Stomach smooth muscle (tissue), 2 donors: ENCODE measurements at regions not wholly inside any gene's neighbourhood (a gene's known extent, or its start where the extent isn't known, plus 50 kb on each side); places are given as distances from the start of the nearest gene placed in this dataset.

Source experiments
- H3K27ac ChIP-seq: one replicate; pipeline ENCODE4 v1.7.0; 2013; ENCODE audit warnings: mild to moderate bottlenecking, low read length, inconsistent platforms
- H3K27me3 ChIP-seq, 2 donors: one replicate each; pipeline ENCODE4 v1.7.0; 2013; ENCODE audit warnings: low read length in 2 of 2; ENCODE audit not compliant: insufficient read depth in 2 of 2, control insufficient read depth in 1 of 2
- H3K36me3 ChIP-seq, 2 donors: one replicate each; pipeline ENCODE4 v1.7.0; 2013; ENCODE audit warnings: low read length in 2 of 2; ENCODE audit not compliant: control insufficient read depth in 2 of 2, insufficient read depth in 2 of 2
- H3K4me1 ChIP-seq: one replicate; pipeline ENCODE4 v1.7.0; 2013; ENCODE audit warnings: low read length; ENCODE audit not compliant: control insufficient read depth, insufficient read depth
- H3K4me3 ChIP-seq, 2 donors: one replicate each; pipeline ENCODE4 v1.7.0; 2013; ENCODE audit warnings: low read length in 2 of 2
- H3K9ac ChIP-seq, 2 donors: one replicate each; pipeline ENCODE4 v1.7.0; 2013; ENCODE audit warnings: low read length in 2 of 2, mild to moderate bottlenecking in 1 of 2
- H3K9me3 ChIP-seq, 2 donors: one replicate each; pipeline ENCODE4 v1.7.0; 2013; ENCODE audit warnings: low read length in 2 of 2; ENCODE audit not compliant: control insufficient read depth in 2 of 2
- donor health status: healthy.
- donor health status: Pancreatic carcinoma.

DNA sequence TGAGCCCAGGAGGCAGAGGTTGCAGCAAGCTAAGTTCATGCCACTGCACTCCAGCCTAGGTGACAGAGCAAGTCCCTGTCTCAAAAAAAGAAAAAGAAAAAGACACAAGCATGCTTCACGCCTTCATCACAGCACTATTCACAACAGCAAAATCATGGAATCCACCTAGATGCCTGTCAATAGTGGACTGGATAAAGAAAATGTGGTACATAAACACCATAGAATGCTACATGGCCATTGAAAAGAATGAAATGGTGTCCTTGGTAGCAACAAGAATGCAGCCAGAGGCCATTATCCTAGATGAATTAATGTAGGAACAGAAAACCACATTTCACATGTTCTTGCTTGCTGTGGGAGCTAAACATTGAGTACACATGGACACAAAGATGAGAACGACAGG is 392.6 kb downstream of the EIPR1 start:
- H3K27ac ChIP-seq: no peak overlapping the region
- H3K27me3 ChIP-seq: no peaks in the 10 kb centered on the region
- H3K9me3 ChIP-seq: no peaks in the 10 kb centered on the region
- H3K4me1 ChIP-seq: no peaks in the 10 kb centered on the region
- H3K36me3 ChIP-seq: no peaks in the 10 kb centered on the region
- no peak overlapping the region for H3K9ac ChIP-seq
- H3K4me3 ChIP-seq: no peak overlapping the region

- Histone ChIP-seq H3K4me1 (no peaks in the 10 kb centered on the region), H3K27me3 (no peaks in the 10 kb centered on the region), H3K9me3 (no peaks in the 10 kb centered on the region), H3K9ac (no peak overlapping the region), H3K36me3 (no peaks in the 10 kb centered on the region), H3K27ac (no peak overlapping the region), H3K4me3 (no peak overlapping the region)
These were observed 396.6 kb downstream of the EIPR1 start for GRCh38 chr2:2981000-2981399.

- no peaks in the 10 kb centered on the region for H3K4me1 ChIP-seq
- H3K27me3 ChIP-seq: no peaks in the 10 kb centered on the region
- H3K4me3 ChIP-seq: no peak overlapping the region
- no peaks in the 10 kb centered on the region for H3K36me3 ChIP-seq
- no peak overlapping the region for H3K27ac ChIP-seq
- H3K9me3 ChIP-seq: peaks cover 2 to 9% of the 10 kb centered on the region in 2 donors
- no peak overlapping the region for H3K9ac ChIP-seq
These were observed 402.6 kb downstream of the EIPR1 start for GRCh38 chr2:2974982-2975381.

DNA sequence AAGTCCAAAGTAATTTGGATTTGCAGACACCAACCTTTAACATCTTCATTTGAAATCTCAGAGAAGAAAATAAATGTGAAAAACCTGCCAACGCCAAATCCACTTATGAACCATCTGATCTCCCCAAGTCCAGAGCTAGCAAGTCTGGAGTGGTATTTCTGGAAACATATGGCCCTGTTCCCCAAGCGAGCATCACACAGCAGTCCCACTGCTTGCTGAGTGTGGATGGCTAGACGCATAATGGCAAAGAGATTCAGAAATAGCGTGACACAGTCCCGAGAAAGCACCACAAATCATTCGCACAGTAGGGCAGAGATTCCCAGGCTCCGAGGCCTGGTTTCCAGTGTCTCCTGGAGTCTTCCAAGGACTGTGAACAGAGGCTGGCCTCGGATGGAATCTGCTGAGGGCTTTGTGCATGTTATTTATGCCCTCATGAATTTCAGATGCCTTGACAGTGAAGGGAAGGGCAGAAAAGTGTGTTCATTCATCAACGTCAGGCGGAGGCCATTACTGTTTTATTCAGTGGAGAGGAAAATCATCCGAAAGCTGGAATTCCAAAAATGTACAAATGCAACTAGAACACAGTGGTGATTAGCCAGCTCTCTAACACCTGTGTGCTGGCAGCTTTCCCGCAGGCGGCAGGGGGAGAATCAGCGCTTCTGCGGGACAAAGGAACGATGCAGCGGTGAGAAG is 417.0 kb downstream of the EIPR1 start:
- H3K9ac ChIP-seq: no peak overlapping the region
- no peak overlapping the region for H3K27ac ChIP-seq
- H3K27me3 ChIP-seq: no peaks in the 10 kb centered on the region
- no peaks in the 10 kb centered on the region for H3K36me3 ChIP-seq
- peaks cover 0 to 2% of the 10 kb centered on the region in 2 donors for H3K9me3 ChIP-seq
- H3K4me3 ChIP-seq: no peak overlapping the region
- no peaks in the 10 kb centered on the region for H3K4me1 ChIP-seq

DNA sequence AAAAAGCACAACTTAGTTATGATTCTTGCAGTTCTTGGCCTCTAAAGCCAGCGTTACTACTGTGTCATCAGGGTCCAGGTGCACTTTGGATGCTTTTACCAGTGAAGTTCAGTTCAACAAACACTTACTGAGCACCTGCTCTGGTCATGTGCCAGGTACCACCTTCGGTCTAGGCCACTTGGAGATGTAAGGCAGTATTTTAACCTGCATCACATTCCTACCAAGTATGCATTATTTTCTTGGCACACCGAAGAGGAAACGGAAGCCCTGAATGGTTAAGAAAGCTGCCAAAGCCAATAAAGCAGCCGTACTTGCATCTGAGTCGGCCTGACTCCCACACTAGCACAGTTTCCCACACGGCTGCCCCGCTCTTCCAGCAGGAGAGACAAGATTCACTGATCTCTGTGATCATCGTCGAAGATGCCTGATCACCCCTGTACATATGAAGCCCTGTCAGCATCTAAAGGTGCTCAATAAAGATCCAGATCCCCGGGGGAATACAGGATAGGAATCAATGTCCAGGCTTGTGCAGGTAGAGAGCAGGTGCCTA is 427.1 kb downstream of the EIPR1 start:
- Histone ChIP-seq H3K9ac (no peak overlapping the region), H3K27ac (no peak overlapping the region), H3K27me3 (no peaks in the 10 kb centered on the region), H3K4me3 (no peak overlapping the region), H3K36me3 (no peaks in the 10 kb centered on the region), H3K9me3 (no peaks in the 10 kb centered on the region), H3K4me1 (no peaks in the 10 kb centered on the region)

- Histone ChIP-seq H3K27ac (no peak overlapping the region), H3K4me1 (no peaks in the 10 kb centered on the region), H3K4me3 (no peak overlapping the region), H3K27me3 (no peaks in the 10 kb centered on the region), H3K9ac (no peak overlapping the region), H3K9me3 (peaks cover 0 to 6% of the 10 kb centered on the region in 2 donors), H3K36me3 (no peaks in the 10 kb centered on the region)
These were observed 430.2 kb downstream of the EIPR1 start for GRCh38 chr2:2947406-2947805.

DNA sequence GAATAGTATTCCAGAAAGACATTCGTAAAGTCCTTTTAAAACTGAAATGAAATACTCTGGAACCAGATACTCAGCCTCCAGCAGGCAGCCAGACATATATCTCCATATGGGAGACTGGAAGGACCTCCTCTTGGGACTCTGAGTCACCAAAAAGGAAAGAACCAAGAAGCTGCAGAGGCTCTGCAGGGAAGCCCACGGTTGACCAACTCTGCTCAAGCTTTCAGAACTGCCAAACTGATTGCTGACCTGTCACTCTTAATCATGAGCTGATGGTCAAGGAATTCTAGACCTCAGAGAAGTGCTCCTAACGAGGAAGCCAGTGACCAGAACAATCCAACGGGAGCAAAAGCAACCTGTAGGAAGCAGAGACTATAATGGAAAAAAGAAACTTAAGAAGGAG is 434.7 kb downstream of the EIPR1 start:
- H3K4me1 ChIP-seq: no peaks in the 10 kb centered on the region
- H3K4me3 ChIP-seq: no peak overlapping the region
- no peaks in the 10 kb centered on the region for H3K36me3 ChIP-seq
- H3K27me3 ChIP-seq: no peaks in the 10 kb centered on the region
- H3K9me3 ChIP-seq: peaks cover 0 to 6% of the 10 kb centered on the region in 2 donors
- H3K27ac ChIP-seq: no peak overlapping the region
- H3K9ac ChIP-seq: no peak overlapping the region

GRCh38 chr2:2942225-2942624 is 435.4 kb downstream of the EIPR1 start:
- no peaks in the 10 kb centered on the region for H3K27me3 ChIP-seq
- H3K9me3 ChIP-seq: peaks cover 0 to 6% of the 10 kb centered on the region in 2 donors
- no peaks in the 10 kb centered on the region for H3K36me3 ChIP-seq
- H3K4me1 ChIP-seq: no peaks in the 10 kb centered on the region
- H3K9ac ChIP-seq: no peak overlapping the region
- no peak overlapping the region for H3K4me3 ChIP-seq
- H3K27ac ChIP-seq: no peak overlapping the region

GRCh38 chr2:2941205-2941604 is 436.4 kb downstream of the EIPR1 start:
- H3K36me3 ChIP-seq: no peaks in the 10 kb centered on the region
- H3K9me3 ChIP-seq: peaks cover 0 to 6% of the 10 kb centered on the region in 2 donors
- no peaks in the 10 kb centered on the region for H3K4me1 ChIP-seq

GRCh38 chr2:2940702-2941101 is 436.9 kb downstream of the EIPR1 start:
- H3K4me3 ChIP-seq: no peak overlapping the region
- no peaks in the 10 kb centered on the region for H3K36me3 ChIP-seq
- no peak overlapping the region for H3K27ac ChIP-seq
- H3K9me3 ChIP-seq: peaks cover 0 to 6% of the 10 kb centered on the region in 2 donors
- no peak overlapping the region for H3K9ac ChIP-seq
- H3K4me1 ChIP-seq: no peaks in the 10 kb centered on the region
- H3K27me3 ChIP-seq: no peaks in the 10 kb centered on the region

More at GRCh38 chr2:2941205-2941604, 436.4 kb downstream of the EIPR1 start:
- H3K27ac ChIP-seq: no peak overlapping the region
- no peaks in the 10 kb centered on the region for H3K27me3 ChIP-seq
- no peak overlapping the region for H3K9ac ChIP-seq
- no peak overlapping the region for H3K4me3 ChIP-seq

GRCh38 chr2:2940061-2940460 is 437.6 kb downstream of the EIPR1 start:
- H3K9me3 ChIP-seq: peaks cover 0 to 6% of the 10 kb centered on the region in 2 donors
- no peak overlapping the region for H3K27ac ChIP-seq
- H3K9ac ChIP-seq: no peak overlapping the region
- no peaks in the 10 kb centered on the region for H3K36me3 ChIP-seq
- H3K27me3 ChIP-seq: no peaks in the 10 kb centered on the region
- H3K4me3 ChIP-seq: no peak overlapping the region
- H3K4me1 ChIP-seq: no peaks in the 10 kb centered on the region
